EL (cell line): ENCODE measurements at regions not wholly inside any gene's neighbourhood (a gene's known extent, or its start where the extent isn't known, plus 50 kb on each side); places are given as distances from the start of the nearest gene placed in this dataset.

Experiments used
- DNase-seq: peaks from one replicate; pipeline ENCODE4 v3.0.0-alpha.2; 2016

- DNase-seq: no peak
Measured at GRCh38 chr11:122311216-122311755, 195.3 kb upstream of the BLID start.

- DNase-seq: no peak
Measured at GRCh38 chr11:122310766-122311165, 194.8 kb upstream of the BLID start.

GRCh38 chr11:122309262-122309925 lies 193.4 kb upstream of the BLID start:
- no peak for DNase-seq

GRCh38 chr11:122308226-122308625 lies 192.2 kb upstream of the BLID start:
- no peak for DNase-seq

- no peak for DNase-seq
Measured at GRCh38 chr11:122307476-122308035, 191.5 kb upstream of the BLID start.

GRCh38 chr11:122306831-122307391 lies 190.9 kb upstream of the BLID start:
- DNase-seq: no peak

GRCh38 chr11:122305426-122306320 lies 189.7 kb upstream of the BLID start:
- no peak for DNase-seq

GRCh38 chr11:122304973-122305372 lies 189.0 kb upstream of the BLID start:
- no peak for DNase-seq

GRCh38 chr11:122304306-122304705 lies 188.3 kb upstream of the BLID start:
- DNase-seq: no peak

GRCh38 chr11:122294041-122294440 lies 178.0 kb upstream of the BLID start:
- no peak for DNase-seq

GRCh38 chr11:122293296-122294023 lies 177.4 kb upstream of the BLID start:
- DNase-seq: no peak

GRCh38 chr11:122287401-122287800 lies 171.4 kb upstream of the BLID start:
- DNase-seq: no peak

GRCh38 chr11:122285070-122285988 lies 169.3 kb upstream of the BLID start:
- no peak for DNase-seq

- no peak for DNase-seq
Measured at GRCh38 chr11:122280870-122281269, 164.9 kb upstream of the BLID start.

GRCh38 chr11:122279194-122279593 lies 163.2 kb upstream of the BLID start:
- no peak for DNase-seq

- DNase-seq: no peak
Measured at GRCh38 chr11:122277493-122277892, 161.5 kb upstream of the BLID start.

- no peak for DNase-seq
Measured at GRCh38 chr11:122276221-122276620, 160.2 kb upstream of the BLID start.

GRCh38 chr11:122275508-122275907 lies 159.5 kb upstream of the BLID start:
- no peak for DNase-seq

GRCh38 chr11:122273476-122274191 lies 157.6 kb upstream of the BLID start:
- no peak for DNase-seq

GRCh38 chr11:122271745-122272144 lies 155.7 kb upstream of the BLID start:
- no peak for DNase-seq

- DNase-seq: no peak
Measured at GRCh38 chr11:122271137-122271536, 155.1 kb upstream of the BLID start.
